ENCODE measurements at regions not wholly inside any gene's neighbourhood (a gene's known extent, or its start where the extent isn't known, plus 50 kb on each side); places are given as distances from the start of the nearest gene placed in this dataset.

DNA sequence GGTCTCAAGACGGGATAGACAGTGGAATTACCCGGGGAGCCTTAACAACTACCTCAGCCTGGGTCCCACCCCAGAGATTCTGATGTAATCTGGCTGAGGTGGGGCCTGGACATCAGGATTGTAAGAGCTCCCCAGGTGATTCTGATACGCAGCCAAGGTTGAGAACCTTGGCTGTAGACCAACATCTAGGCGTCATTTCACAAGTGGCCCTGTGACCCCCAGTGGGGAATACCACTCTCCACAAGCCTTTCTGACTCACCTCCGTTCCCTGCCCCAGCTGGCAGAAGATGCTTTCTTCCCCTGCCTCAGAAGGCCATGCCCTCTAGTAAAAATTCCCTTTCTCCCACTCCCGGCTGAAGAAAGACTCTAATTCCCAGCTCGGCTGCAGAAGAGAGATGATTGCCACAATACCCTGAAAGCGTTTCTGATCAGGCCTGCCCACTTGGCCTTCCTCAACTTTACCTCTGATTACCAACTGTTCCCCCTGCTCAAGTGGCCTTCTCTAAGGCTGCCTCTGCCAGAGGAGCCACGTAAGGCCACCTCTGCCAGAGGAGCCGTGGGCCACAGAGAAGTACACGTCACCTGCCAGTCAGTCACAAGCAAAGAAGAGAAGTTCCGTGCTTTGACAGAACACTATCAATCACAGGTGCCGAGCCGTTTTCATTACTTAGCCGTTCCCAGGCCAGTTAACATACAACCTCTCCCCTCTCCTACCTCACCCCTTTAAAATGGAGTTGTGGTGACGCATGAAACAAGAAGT lies 116.8 kb upstream of the PKDCC start:
- TF ChIP-seq, protein P1, sequence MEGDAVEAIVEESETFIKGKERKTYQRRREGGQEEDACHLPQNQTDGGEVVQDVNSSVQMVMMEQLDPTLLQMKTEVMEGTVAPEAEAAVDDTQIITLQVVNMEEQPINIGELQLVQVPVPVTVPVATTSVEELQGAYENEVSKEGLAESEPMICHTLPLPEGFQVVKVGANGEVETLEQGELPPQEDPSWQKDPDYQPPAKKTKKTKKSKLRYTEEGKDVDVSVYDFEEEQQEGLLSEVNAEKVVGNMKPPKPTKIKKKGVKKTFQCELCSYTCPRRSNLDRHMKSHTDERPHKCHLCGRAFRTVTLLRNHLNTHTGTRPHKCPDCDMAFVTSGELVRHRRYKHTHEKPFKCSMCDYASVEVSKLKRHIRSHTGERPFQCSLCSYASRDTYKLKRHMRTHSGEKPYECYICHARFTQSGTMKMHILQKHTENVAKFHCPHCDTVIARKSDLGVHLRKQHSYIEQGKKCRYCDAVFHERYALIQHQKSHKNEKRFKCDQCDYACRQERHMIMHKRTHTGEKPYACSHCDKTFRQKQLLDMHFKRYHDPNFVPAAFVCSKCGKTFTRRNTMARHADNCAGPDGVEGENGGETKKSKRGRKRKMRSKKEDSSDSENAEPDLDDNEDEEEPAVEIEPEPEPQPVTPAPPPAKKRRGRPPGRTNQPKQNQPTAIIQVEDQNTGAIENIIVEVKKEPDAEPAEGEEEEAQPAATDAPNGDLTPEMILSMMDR (IDR thresholded peaks at IDR 0.05), result no peak
- no peak for TF ChIP-seq POLR2A (IDR thresholded peaks at IDR 0.05)

Data from esophagus squamous epithelium (tissue), 4 donors.